IMR-90 (cell line): ENCODE measurements at regions not wholly inside any gene's neighbourhood (a gene's known extent, or its start where the extent isn't known, plus 50 kb on each side); places are given as distances from the start of the nearest gene placed in this dataset.

ENCODE experiments used
- ATAC-seq: fragments of 200-7000 bp; cut with Tn5 transposase; 2 replicates; pipeline ENCODE4 v1.9.1; 2020; ENCODE audit warnings: low read depth, mild to moderate bottlenecking, moderate library complexity
- BruUV-seq: library from RNA; stranded (reverse); fragments of 400-500 nt; replicated peaks from 2 replicates; lab custom pipeline; 2021; lab: Mats Ljungman, UMichigan
- CTCF ChIA-PET: fragments of 300-600 bp; formaldehyde crosslinking; extraction: SDS; loops from one replicate; lab custom pipeline; 2021; ENCODE audit warnings: antibody characterized with exemption; lab: Yijun Ruan, JAX
- POLR2A ChIA-PET: fragments of 300-600 bp; sonication (Branson Sonifier 250); formaldehyde crosslinking; loops from one replicate; lab custom pipeline; 2022; ENCODE audit warnings: antibody characterized with exemption; ENCODE audit not compliant: unreplicated experiment; lab: Charles Lee
- DNase-seq: peaks from one replicate; pipeline ENCODE4 v3.0.0; 2013
- H2AFZ ChIP-seq: replicated peaks from 2 replicates; pipeline ENCODE3; 2013; ENCODE audit warnings: low read length, mild to moderate bottlenecking; ENCODE audit not compliant: poor library complexity
- H2AK5ac ChIP-seq: 2 replicates; pipeline ENCODE4 v1.6.1; 2013; ENCODE audit warnings: low read depth, low read length, inconsistent platforms
- H2AK9ac ChIP-seq: replicated peaks from 2 replicates; pipeline ENCODE3; 2013; ENCODE audit warnings: mild to moderate bottlenecking, low read depth, low read length, moderate library complexity; ENCODE audit not compliant: poor library complexity
- H2BK120ac ChIP-seq: 2 replicates; pipeline ENCODE4 v1.6.1; 2013; ENCODE audit warnings: low read depth, low read length, inconsistent platforms
- H2BK15ac ChIP-seq: 3 replicates; pipeline ENCODE4 v1.6.1; 2013; ENCODE audit warnings: low read depth, low read length, inconsistent platforms
- H2BK20ac ChIP-seq: 2 replicates; pipeline ENCODE4 v1.6.1; 2013; ENCODE audit warnings: low read depth, mild to moderate bottlenecking, inconsistent platforms, low read length, moderate library complexity
- H2BK5ac ChIP-seq: 2 replicates; pipeline ENCODE4 v1.6.1; 2013; ENCODE audit warnings: mild to moderate bottlenecking, low read depth, low read length, inconsistent platforms; ENCODE audit not compliant: poor library complexity, severe bottlenecking
- H3K14ac ChIP-seq: replicated peaks from 2 replicates; pipeline ENCODE4 v1.6.1; 2013; ENCODE audit warnings: low read depth, low read length, inconsistent platforms
- H3K18ac ChIP-seq: 2 replicates; pipeline ENCODE4 v1.6.1; 2013; ENCODE audit warnings: low read depth, low read length, control low read depth
- H3K23ac ChIP-seq: 2 replicates; pipeline ENCODE4 v1.6.1; 2013; ENCODE audit warnings: low read depth, low read length, inconsistent platforms
- H3K27ac ChIP-seq: 2 replicates; pipeline ENCODE4 v1.5.1; 2013; ENCODE audit warnings: mild to moderate bottlenecking, control low read depth, low read length; ENCODE audit not compliant: insufficient read depth
- H3K27me3 ChIP-seq: 2 replicates; pipeline ENCODE4 v1.6.1; 2013; ENCODE audit warnings: low read length; ENCODE audit not compliant: control insufficient read depth, insufficient read depth
- H3K36me3 ChIP-seq: 2 replicates; pipeline ENCODE4 v1.6.1; 2013; ENCODE audit warnings: low read length, mixed read lengths; ENCODE audit not compliant: control insufficient read depth, insufficient read depth
- H3K4ac ChIP-seq: 2 replicates; pipeline ENCODE4 v1.6.1; 2013; ENCODE audit warnings: low read depth, low read length, inconsistent platforms
- H3K4me1 ChIP-seq: 2 replicates; pipeline ENCODE4 v1.6.1; 2013; ENCODE audit warnings: low read length, mixed read lengths; ENCODE audit not compliant: control insufficient read depth, insufficient read depth
- H3K4me2 ChIP-seq: 2 replicates; pipeline ENCODE4 v1.6.1; 2013; ENCODE audit warnings: low read depth, mild to moderate bottlenecking, control low read depth, low read length, moderate library complexity
- H3K4me3 ChIP-seq: 2 replicates; pipeline ENCODE4 v1.5.1; 2013; ENCODE audit warnings: low read depth, mild to moderate bottlenecking, control low read depth, low read length, moderate library complexity; ENCODE audit not compliant: insufficient read depth
- H3K56ac ChIP-seq: 2 replicates; pipeline ENCODE4 v1.6.1; 2013; ENCODE audit warnings: low read length, inconsistent platforms; ENCODE audit not compliant: insufficient read depth; ENCODE audit errors: extremely low read depth
- H3K79me1 ChIP-seq, 2 experiments: 2 replicates each; pipeline ENCODE4 v1.6.1; 2013; ENCODE audit warnings: low read length in 2 of 2, inconsistent platforms in 1 of 2, low read depth in 1 of 2
- H3K9ac ChIP-seq: 2 replicates; pipeline ENCODE4 v1.6.1; 2013; ENCODE audit warnings: low read depth, low read length, control low read depth
- H3K9me1 ChIP-seq: 2 replicates; pipeline ENCODE4 v1.6.1; 2013; ENCODE audit warnings: low read length, inconsistent platforms; ENCODE audit not compliant: insufficient read depth
- H3K9me3 ChIP-seq: 2 replicates; pipeline ENCODE4 v1.6.1; 2013; ENCODE audit warnings: low read length; ENCODE audit not compliant: control insufficient read depth, insufficient read depth
- H4K20me1 ChIP-seq: 2 replicates; pipeline ENCODE4 v1.6.1; 2013; ENCODE audit warnings: low read length, inconsistent platforms; ENCODE audit not compliant: insufficient read depth
- H4K5ac ChIP-seq: 2 replicates; pipeline ENCODE4 v1.6.1; 2013; ENCODE audit warnings: mild to moderate bottlenecking, low read depth, low read length, control low read depth
- H4K8ac ChIP-seq, 2 experiments: 2 replicates each; pipeline ENCODE4 v1.6.1; 2013; ENCODE audit warnings: low read depth in 2 of 2, low read length in 2 of 2, control low read depth in 1 of 2, inconsistent platforms in 1 of 2
- H4K91ac ChIP-seq: 2 replicates; pipeline ENCODE4 v1.6.1; 2013; ENCODE audit warnings: low read depth, low read length, inconsistent platforms; ENCODE audit not compliant: insufficient read depth
- CHD1 ChIP-seq: IDR thresholded peaks from 2 replicates; pipeline ENCODE4 v1.6.1; 2012; ENCODE audit warnings: low read depth, low read length, improper control_type of control experiment
- RCOR1 ChIP-seq: IDR thresholded peaks from 2 replicates; pipeline ENCODE4 v1.6.1; 2012; ENCODE audit warnings: mild to moderate bottlenecking, low read length, improper control_type of control experiment; ENCODE audit not compliant: insufficient replicate concordance
- SMC3 ChIP-seq: fragments of 150-350 bp; IDR thresholded peaks from 2 replicates; pipeline ENCODE4 v1.6.1; 2016; ENCODE audit warnings: low read depth, mild to moderate bottlenecking, antibody characterized with exemption, low read length, moderate library complexity
- USF2 ChIP-seq: fragments of 150-350 bp; IDR thresholded peaks from 2 replicates; pipeline ENCODE4 v1.6.1; 2017; ENCODE audit warnings: mild to moderate bottlenecking, antibody characterized with exemption, low read length, low read depth
- WGBS, 2 experiments: methylation state at CpG; one replicate each; pipeline versions ENCODE4 v1.1.5 to v1.1.7; 2013; ENCODE audit warnings: missing lambda C conversion rate in 2 of 2; ENCODE audit not compliant: insufficient read length in 1 of 2; ENCODE audit errors: extremely low coverage in 2 of 2; 5-methylcytosine and 5-hydroxymethylcytosine counted together
- dilution Hi-C: fragments of 300-500 bp; cut with HindIII; formaldehyde crosslinking; loops from one replicate; pipeline ENCODE4 v1.14.3; 2018; ENCODE audit warnings: low sequenced_read_pairs; ENCODE audit not compliant: unreplicated experiment
- in situ Hi-C: fragments of 300-500 bp; cut with MboI; formaldehyde crosslinking; loops from 3 replicates; pipeline ENCODE4 v1.14.3; 2019; ENCODE audit warnings: low sequenced_read_pairs, inconsistent platforms, mixed read lengths
- intact Hi-C: fragments of 100-400 bp; cut with micrococcal nuclease; formaldehyde crosslinking; loops from 2 replicates; pipeline ENCODE4 v1.10.0; 2022

- Histone ChIP-seq H3K27me3 (no peaks in the 10 kb centered on the region), H2BK120ac (no peak overlapping the region), H3K23ac (no peak overlapping the region), H3K4me3 (no peak overlapping the region), H2BK5ac (no peak overlapping the region), H3K9me3 (no peaks in the 10 kb centered on the region), H3K14ac (no peak overlapping the region), H3K4ac (no peak overlapping the region), H3K18ac (no peak overlapping the region), H2BK15ac (no peak overlapping the region), H2AFZ (no peak overlapping the region), H3K27ac (no peak overlapping the region), H3K4me1 (no peaks in the 10 kb centered on the region), H3K4me2 (no peak overlapping the region), H3K9ac (no peak overlapping the region), H4K8ac (no peak overlapping the region), H3K79me1 (no peaks in the 10 kb centered on the region), H3K36me3 (no peaks in the 10 kb centered on the region), H4K5ac (no peak overlapping the region), H2AK5ac (no peak overlapping the region), H3K56ac (no peak overlapping the region), H4K91ac (no peak overlapping the region), H2BK20ac (no peak overlapping the region), H3K9me1 (no peaks in the 10 kb centered on the region), H4K20me1 (no peaks in the 10 kb centered on the region), H2AK9ac (no peak overlapping the region)
- no CpG with 5 or more reads among the region's 6 CpGs for WGBS, 2 experiments
- intact Hi-C loops (no loop called here), dilution Hi-C loops (no loop called here), in situ Hi-C loops (no loop called here)
- no TSS peak for BruUV-seq
- ChIA-PET CTCF (interaction anchor here (0.6 kb wide), 1 partner anchor 420 kb away, joined by 3 read pairs; no protein-coding TSS in a partner anchor), POLR2A (no interaction called here)
- ATAC-seq, result no peak
- TF ChIP-seq USF2 (no peak), RCOR1 (no peak), CHD1 (no peak), SMC3 (no peak)
- no peak for DNase-seq
Observed at GRCh38 chr6:99216959-99217358, 132.5 kb downstream of the FAXC start.
